Ishikawa (cell line): ENCODE measurements at regions not wholly inside any gene's neighbourhood (a gene's known extent, or its start where the extent isn't known, plus 50 kb on each side); places are given as distances from the start of the nearest gene placed in this dataset.

Experiments used
- CEBPB ChIP-seq: IDR thresholded peaks from 2 replicates; pipeline ENCODE4 v1.6.1; 2012
- CREB1 ChIP-seq: IDR thresholded peaks from 2 replicates; pipeline ENCODE4 v1.6.1; 2012; ENCODE audit warnings: low read depth
- EGR1 ChIP-seq: IDR thresholded peaks from 2 replicates; pipeline ENCODE4 v1.6.1; 2012
- EP300 ChIP-seq: IDR thresholded peaks from 2 replicates; pipeline ENCODE4 v1.6.1; 2012; ENCODE audit warnings: borderline replicate concordance
- FOXM1 ChIP-seq: IDR thresholded peaks from 2 replicates; pipeline ENCODE4 v1.6.1; 2012; ENCODE audit warnings: low read depth, borderline replicate concordance
- NFIC ChIP-seq: IDR thresholded peaks from 2 replicates; pipeline ENCODE4 v1.6.1; 2012
- RAD21 ChIP-seq: IDR thresholded peaks from 2 replicates; pipeline ENCODE4 v1.6.1; 2012; ENCODE audit warnings: low read depth
- TAF1 ChIP-seq: IDR thresholded peaks from 2 replicates; pipeline ENCODE4 v1.6.1; 2012; ENCODE audit warnings: low read depth, mild to moderate bottlenecking
- TCF12 ChIP-seq: IDR thresholded peaks from 2 replicates; pipeline ENCODE4 v1.6.1; 2012; ENCODE audit warnings: low read depth
- TEAD4 ChIP-seq: IDR thresholded peaks from 2 replicates; pipeline ENCODE4 v1.6.1; 2012
- YY1 ChIP-seq: IDR thresholded peaks from 2 replicates; pipeline ENCODE4 v1.6.1; 2012; ENCODE audit warnings: low read depth
- ZBTB7A ChIP-seq: IDR thresholded peaks from 2 replicates; pipeline ENCODE4 v1.6.1; 2012; ENCODE audit warnings: low read depth
- TF ChIP-seq, protein P1 (sequence below): IDR thresholded peaks from 2 replicates; pipeline ENCODE4 v1.6.1; 2012
- TF ChIP-seq, protein P2 (sequence below): IDR thresholded peaks from 2 replicates; pipeline ENCODE4 v1.6.1; 2012
- TF ChIP-seq, protein P3 (sequence below): IDR thresholded peaks from 2 replicates; pipeline ENCODE4 v1.6.1; 2012; ENCODE audit warnings: low read depth, mild to moderate bottlenecking

DNA sequence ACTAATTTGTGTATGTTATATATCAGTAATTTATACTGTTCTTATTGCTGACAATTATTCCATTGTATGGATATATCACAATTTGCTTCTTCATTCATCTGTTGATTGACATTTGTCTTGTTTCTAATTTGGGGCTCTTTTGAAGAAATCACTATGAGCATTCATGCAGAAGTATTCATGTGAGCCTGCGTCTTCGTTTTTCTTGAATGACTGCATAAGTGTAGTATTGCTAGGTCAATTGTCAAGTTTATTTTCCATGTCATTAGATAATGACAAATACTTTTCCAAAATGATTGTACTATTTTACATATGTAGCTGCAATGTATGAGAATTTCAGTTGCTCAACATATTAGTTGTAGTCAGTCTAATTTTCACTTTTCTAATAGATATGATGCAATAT lies 1796.9 kb downstream of the SLITRK5 start:
- TF ChIP-seq NFIC, result no peak

DNA sequence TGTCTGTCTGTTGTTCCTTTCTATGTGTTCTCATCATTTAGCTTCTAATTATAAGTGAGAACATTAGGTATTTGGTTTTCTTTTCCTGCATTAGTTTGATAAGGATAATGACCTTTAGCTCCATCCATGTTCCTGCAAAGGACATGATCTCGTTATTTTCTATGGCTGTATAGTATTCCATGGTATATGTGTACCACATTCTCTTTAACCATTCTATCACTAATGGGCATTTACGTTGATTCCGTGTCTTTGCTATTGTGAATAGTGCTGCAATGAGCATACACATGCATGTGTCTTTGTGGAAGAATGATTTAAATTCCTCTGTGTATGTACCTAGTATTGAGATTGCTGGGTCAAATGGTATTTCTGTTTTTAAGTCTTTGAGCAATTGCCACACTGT lies 1799.7 kb downstream of the SLITRK5 start:
- TF ChIP-seq, protein P1, sequence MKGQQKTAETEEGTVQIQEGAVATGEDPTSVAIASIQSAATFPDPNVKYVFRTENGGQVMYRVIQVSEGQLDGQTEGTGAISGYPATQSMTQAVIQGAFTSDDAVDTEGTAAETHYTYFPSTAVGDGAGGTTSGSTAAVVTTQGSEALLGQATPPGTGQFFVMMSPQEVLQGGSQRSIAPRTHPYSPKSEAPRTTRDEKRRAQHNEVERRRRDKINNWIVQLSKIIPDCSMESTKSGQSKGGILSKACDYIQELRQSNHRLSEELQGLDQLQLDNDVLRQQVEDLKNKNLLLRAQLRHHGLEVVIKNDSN, result no peak
- TF ChIP-seq CREB1, result no peak
- no peak for TF ChIP-seq CEBPB
- no peak for TF ChIP-seq RAD21
- no peak for TF ChIP-seq EGR1
- no peak for TF ChIP-seq FOXM1
- no peak for TF ChIP-seq TAF1
- no peak for TF ChIP-seq ZBTB7A
- TF ChIP-seq EP300, result no peak
- TF ChIP-seq NFIC, result no peak
- TF ChIP-seq, protein P2, sequence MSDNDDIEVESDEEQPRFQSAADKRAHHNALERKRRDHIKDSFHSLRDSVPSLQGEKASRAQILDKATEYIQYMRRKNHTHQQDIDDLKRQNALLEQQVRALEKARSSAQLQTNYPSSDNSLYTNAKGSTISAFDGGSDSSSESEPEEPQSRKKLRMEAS, result no peak
- TF ChIP-seq TEAD4, result no peak
- TF ChIP-seq TCF12, result no peak

DNA sequence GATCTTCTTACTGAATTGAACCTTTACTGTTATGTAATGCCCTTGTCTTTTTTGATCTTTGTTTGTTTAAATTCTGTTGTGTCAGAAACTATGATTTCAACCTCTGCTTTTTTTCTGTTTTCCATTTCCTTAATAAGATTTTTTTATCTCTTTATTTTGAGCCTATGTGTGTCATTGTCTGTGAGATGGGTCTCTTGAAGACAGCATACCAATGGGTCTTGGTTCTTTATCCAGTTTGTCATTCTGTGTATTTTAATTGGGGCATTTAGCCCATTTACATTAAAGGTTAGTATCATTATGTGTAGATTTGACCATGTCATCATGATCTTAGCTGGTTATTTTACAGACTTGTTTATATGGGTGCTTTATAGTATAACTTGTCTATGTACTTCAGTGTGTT lies 1803.3 kb downstream of the SLITRK5 start:
- TF ChIP-seq CREB1 (no peak), TCF12 (no peak), NFIC (no peak), TAF1 (no peak), EP300 (no peak)

DNA sequence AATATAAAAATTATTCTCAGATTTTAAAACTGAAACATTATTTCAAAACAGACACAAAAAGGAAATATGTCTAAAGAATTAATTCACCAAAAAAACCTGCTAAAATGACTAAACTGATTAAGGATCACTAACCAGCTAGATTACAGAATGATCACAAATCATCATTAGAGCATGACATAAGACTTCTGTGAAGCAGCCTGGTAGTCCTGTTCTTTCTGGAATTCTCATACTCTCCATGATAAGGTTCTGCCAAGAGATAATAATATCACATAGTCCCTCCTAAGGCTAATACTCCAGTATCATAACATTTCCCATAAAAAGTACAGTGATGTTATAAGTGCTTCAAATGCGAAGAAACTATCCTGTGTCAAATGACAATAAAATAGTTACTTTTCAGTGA lies 1814.9 kb downstream of the SLITRK5 start:
- TF ChIP-seq CEBPB (no peak), NFIC (no peak), TEAD4 (no peak), YY1 (no peak), TAF1 (no peak), EP300 (no peak), FOXM1 (no peak), EGR1 (no peak), TCF12 (no peak), RAD21 (no peak), ZBTB7A (no peak), CREB1 (no peak)
- TF ChIP-seq, protein P2, result no peak
- TF ChIP-seq, protein P3, sequence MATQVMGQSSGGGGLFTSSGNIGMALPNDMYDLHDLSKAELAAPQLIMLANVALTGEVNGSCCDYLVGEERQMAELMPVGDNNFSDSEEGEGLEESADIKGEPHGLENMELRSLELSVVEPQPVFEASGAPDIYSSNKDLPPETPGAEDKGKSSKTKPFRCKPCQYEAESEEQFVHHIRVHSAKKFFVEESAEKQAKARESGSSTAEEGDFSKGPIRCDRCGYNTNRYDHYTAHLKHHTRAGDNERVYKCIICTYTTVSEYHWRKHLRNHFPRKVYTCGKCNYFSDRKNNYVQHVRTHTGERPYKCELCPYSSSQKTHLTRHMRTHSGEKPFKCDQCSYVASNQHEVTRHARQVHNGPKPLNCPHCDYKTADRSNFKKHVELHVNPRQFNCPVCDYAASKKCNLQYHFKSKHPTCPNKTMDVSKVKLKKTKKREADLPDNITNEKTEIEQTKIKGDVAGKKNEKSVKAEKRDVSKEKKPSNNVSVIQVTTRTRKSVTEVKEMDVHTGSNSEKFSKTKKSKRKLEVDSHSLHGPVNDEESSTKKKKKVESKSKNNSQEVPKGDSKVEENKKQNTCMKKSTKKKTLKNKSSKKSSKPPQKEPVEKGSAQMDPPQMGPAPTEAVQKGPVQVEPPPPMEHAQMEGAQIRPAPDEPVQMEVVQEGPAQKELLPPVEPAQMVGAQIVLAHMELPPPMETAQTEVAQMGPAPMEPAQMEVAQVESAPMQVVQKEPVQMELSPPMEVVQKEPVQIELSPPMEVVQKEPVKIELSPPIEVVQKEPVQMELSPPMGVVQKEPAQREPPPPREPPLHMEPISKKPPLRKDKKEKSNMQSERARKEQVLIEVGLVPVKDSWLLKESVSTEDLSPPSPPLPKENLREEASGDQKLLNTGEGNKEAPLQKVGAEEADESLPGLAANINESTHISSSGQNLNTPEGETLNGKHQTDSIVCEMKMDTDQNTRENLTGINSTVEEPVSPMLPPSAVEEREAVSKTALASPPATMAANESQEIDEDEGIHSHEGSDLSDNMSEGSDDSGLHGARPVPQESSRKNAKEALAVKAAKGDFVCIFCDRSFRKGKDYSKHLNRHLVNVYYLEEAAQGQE, result no peak
- TF ChIP-seq, protein P1, result no peak

DNA sequence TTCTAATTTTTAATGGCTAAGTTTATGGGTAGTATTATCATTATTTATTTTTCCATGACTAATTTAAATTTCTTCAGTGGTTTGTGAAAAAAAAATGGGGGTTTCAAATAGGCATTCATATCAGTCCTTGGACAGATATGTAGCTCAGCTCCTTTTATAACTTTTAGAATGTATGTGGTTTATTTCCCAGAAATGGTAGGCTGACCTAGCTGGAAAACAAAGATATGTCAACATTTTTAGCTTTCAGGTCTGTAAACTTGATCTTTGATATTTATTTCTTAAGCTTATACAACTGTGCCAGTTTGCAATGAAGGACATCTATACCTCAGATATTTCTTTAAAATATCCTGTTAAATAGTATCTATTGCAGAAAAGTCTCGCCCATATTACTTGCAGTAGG lies 1815.5 kb downstream of the SLITRK5 start:
- TF ChIP-seq CEBPB, result no peak
- TF ChIP-seq, protein P2, result no peak
- no peak for TF ChIP-seq EGR1
- TF ChIP-seq TEAD4, result no peak
- no peak for TF ChIP-seq EP300
- TF ChIP-seq NFIC, result no peak
- TF ChIP-seq RAD21, result no peak
- TF ChIP-seq TCF12, result no peak
- TF ChIP-seq, protein P3, result no peak
- TF ChIP-seq ZBTB7A, result no peak
- TF ChIP-seq, protein P1, result no peak
- TF ChIP-seq CREB1, result no peak
- TF ChIP-seq YY1, result no peak

DNA sequence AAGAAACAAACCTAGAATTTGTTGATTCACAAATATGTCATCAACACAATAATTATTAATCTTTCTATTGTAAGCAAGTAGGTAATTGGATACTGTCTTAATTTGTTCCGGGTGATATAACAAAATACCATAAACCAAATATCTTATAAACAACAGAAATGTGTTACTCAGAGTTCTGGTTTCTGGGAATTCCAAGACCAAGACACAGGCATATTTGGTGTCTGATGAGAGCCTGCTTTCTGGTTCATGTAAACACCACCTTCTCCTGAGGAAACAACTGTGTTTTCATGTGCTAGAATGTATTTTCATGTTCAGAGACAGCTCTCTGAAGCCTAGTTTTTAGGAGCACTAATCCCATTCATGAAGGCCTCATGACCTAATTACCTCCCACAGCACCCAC lies 1819.5 kb downstream of the SLITRK5 start:
- TF ChIP-seq TCF12, result no peak
- TF ChIP-seq FOXM1, result no peak
- TF ChIP-seq CEBPB, result no peak
- TF ChIP-seq NFIC, result no peak
- TF ChIP-seq TAF1, result no peak
- TF ChIP-seq EP300, result no peak
- no peak for TF ChIP-seq TEAD4
- TF ChIP-seq, protein P1, result no peak
- TF ChIP-seq, protein P3, result no peak
- TF ChIP-seq, protein P2, result no peak
- TF ChIP-seq CREB1, result no peak
- no peak for TF ChIP-seq ZBTB7A
- TF ChIP-seq YY1, result no peak
- TF ChIP-seq EGR1, result no peak
- TF ChIP-seq RAD21, result no peak
